ENCODE measurements at regions not wholly inside any gene's neighbourhood (a gene's known extent, or its start where the extent isn't known, plus 50 kb on each side); places are given as distances from the start of the nearest gene placed in this dataset.
"Not testable (repeated sequence)": the region's sequence is repeated elsewhere in the genome, so short reads cannot be mapped to it uniquely, and the experiment has no call there.

GRCh38 chr7:41436139-41436538 is 266.8 kb downstream of the INHBA start:
- Mint-ChIP-seq H3K36me3 (no peaks in the 10 kb centered on the region), H3K27me3 (no peaks in the 10 kb centered on the region), H3K4me1 (no peaks in the 10 kb centered on the region), H3K9me3 (ENCODE audit: low read depth) (peaks cover 20% of the 10 kb centered on the region), H3K27ac (no peak overlapping the region), H3K4me3 (no peak overlapping the region)
- DNase-seq (no peak), ATAC-seq (no peak)
- CTCF ChIA-PET, result no interaction called here

DNA sequence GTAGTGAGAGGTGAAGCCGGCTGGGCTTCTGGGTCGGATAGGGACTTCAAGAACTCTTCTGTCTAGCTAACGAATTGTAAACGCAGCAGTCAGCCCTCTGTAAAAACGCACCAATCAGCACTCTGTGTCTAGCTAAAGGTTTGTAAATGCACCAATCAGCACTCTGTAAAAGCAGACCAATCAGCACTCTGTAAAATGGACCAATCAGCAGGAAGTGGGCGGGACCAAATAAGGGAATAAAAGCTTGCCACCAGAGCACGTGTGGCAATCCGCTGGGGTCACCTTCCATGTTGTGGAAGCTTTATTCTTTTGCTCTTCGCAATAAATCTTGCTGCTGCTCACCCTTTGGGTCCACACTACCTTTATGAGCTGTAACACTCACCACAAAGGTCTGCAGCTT is 267.9 kb downstream of the INHBA start:
- H3K36me3 Mint-ChIP-seq, H3K27me3 Mint-ChIP-seq, H3K27ac Mint-ChIP-seq, ATAC-seq, H3K4me3 Mint-ChIP-seq, H3K4me1 Mint-ChIP-seq, DNase-seq, CTCF ChIA-PET: not testable (repeated sequence)
- H3K9me3 Mint-ChIP-seq (ENCODE audit: low read depth), result peaks cover 16% of the 10 kb centered on the region

DNA sequence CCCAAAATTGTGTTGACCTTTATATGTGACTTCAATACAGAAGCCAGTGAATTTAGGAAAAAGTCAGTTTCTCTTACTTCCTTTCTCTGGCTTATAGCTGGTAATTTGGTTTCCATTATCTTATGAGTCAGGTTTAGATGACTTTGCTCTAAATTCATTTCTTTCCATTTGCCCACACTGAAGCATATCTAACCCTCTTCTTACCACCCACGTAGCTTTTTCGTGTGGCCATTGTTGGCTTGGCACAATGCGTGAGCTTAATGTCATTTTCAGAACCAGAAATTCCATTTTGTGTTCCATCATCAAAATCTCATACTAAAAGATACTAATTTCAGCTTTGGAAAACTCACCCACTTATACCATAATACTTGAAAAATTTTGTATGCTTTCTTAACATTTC is 271.2 kb downstream of the INHBA start:
- no peak overlapping the region for H3K27ac Mint-ChIP-seq
- H3K9me3 Mint-ChIP-seq (ENCODE audit: low read depth), result peaks cover 19% of the 10 kb centered on the region
- DNase-seq, result no peak
- H3K4me1 Mint-ChIP-seq, result no peaks in the 10 kb centered on the region
- no peak overlapping the region for H3K4me3 Mint-ChIP-seq
- ATAC-seq, result no peak
- no peaks in the 10 kb centered on the region for H3K27me3 Mint-ChIP-seq
- CTCF ChIA-PET, result interaction anchor here (0.6 to 1.0 kb wide), 2 partner anchors 10 to 532 kb away, joined by 3 to 4 read pairs; no protein-coding TSS in a partner anchor
- H3K36me3 Mint-ChIP-seq, result no peaks in the 10 kb centered on the region

GRCh38 chr7:41428381-41428780 is 274.5 kb downstream of the INHBA start:
- H3K9me3 Mint-ChIP-seq (ENCODE audit: low read depth), result peaks cover 9% of the 10 kb centered on the region
- DNase-seq, result no peak
- H3K27me3 Mint-ChIP-seq, result no peaks in the 10 kb centered on the region
- H3K4me1 Mint-ChIP-seq, result no peaks in the 10 kb centered on the region
- no peak for ATAC-seq
- CTCF ChIA-PET, result no interaction called here
- H3K27ac Mint-ChIP-seq, result no peak overlapping the region
- H3K4me3 Mint-ChIP-seq, result no peak overlapping the region
- H3K36me3 Mint-ChIP-seq, result no peaks in the 10 kb centered on the region

DNA sequence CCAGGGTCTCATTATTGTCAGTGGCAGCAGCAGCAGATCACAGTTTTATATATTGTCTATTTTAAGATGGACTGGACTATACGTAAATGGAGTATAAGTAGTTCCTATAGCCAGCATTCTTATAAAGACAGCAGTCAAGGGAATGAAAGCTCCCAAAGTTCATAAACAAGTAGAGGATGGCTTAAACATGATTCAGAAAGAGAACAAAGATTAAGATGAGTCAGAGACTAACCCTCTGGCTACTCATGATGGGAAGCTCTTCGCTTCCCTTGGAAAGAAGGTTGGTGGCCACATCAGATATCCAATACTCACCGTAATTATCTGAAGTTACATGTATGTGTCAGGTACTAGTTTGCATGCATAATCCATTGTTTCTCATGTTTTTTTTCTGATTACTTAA is 277.0 kb downstream of the INHBA start:
- CTCF ChIA-PET, result no interaction called here
- Mint-ChIP-seq H3K27ac (no peak overlapping the region), H3K36me3 (no peaks in the 10 kb centered on the region), H3K9me3 (ENCODE audit: low read depth) (peaks cover 4% of the 10 kb centered on the region), H3K4me1 (no peaks in the 10 kb centered on the region), H3K4me3 (no peak overlapping the region), H3K27me3 (no peaks in the 10 kb centered on the region)
- ATAC-seq (no peak), DNase-seq (no peak)

DNA sequence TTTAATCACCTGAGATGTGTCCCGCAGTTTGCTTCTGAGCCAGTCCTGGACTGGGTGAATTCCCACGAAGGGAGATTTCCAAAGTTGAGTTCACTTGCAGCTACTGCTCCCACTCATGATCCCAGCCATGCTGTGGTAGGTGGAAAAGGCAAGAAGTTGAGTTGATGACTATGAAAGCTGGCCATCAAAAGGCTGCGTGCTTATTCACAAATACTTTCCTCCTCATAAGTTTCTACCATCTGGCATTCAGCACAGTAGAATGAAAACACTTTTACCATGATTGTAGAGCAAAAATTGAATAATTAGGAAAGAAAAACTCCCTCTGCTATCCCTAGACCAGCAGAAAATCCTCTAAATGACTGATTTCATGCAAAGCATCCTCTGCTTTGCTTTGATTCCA is 281.8 kb downstream of the INHBA start:
- DNase-seq (no peak), ATAC-seq (no peak)
- H3K9me3 Mint-ChIP-seq (ENCODE audit: low read depth), result peaks cover 6% of the 10 kb centered on the region
- H3K36me3 Mint-ChIP-seq, result no peaks in the 10 kb centered on the region
- CTCF ChIA-PET, result no interaction called here
- H3K4me3 Mint-ChIP-seq, result no peak overlapping the region
- H3K4me1 Mint-ChIP-seq, result no peaks in the 10 kb centered on the region
- H3K27me3 Mint-ChIP-seq, result no peaks in the 10 kb centered on the region
- H3K27ac Mint-ChIP-seq, result no peak overlapping the region

GRCh38 chr7:41420421-41420820 is 282.5 kb downstream of the INHBA start:
- Mint-ChIP-seq H3K27me3 (no peaks in the 10 kb centered on the region), H3K36me3 (no peaks in the 10 kb centered on the region), H3K9me3 (ENCODE audit: low read depth) (peaks cover 6% of the 10 kb centered on the region), H3K27ac (no peak overlapping the region), H3K4me3 (no peak overlapping the region), H3K4me1 (no peaks in the 10 kb centered on the region)
- ATAC-seq (no peak), DNase-seq (no peak)
- CTCF ChIA-PET, result no interaction called here

GRCh38 chr7:41418337-41418736 is 284.6 kb downstream of the INHBA start:
- Mint-ChIP-seq H3K27me3 (no peaks in the 10 kb centered on the region), H3K27ac (no peak overlapping the region), H3K4me3 (no peak overlapping the region), H3K36me3 (no peaks in the 10 kb centered on the region), H3K9me3 (ENCODE audit: low read depth) (peaks cover 9% of the 10 kb centered on the region), H3K4me1 (no peaks in the 10 kb centered on the region)
- no peak for DNase-seq
- no peak for ATAC-seq
- CTCF ChIA-PET, result no interaction called here

DNA sequence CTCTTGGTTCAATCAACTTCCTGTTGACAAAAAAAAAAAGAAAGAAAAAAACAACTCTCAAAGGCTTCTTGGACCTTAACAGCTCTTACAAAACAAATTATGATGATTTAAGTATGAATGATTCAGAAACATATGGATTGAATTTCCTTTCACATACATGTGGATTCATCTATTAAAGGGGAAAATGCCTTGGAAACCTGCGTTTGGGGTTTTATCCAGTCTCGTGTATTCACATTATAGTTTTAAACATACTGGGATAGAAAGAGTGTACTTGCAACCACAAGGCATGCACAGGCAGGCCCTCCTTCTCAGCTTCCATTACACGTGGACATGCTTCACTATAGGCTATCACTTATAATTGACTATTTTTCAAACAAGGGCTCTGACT is 286.7 kb downstream of the INHBA start:
- CTCF ChIA-PET, result no interaction called here
- ATAC-seq (no peak), DNase-seq (no peak)
- Mint-ChIP-seq H3K27me3 (no peaks in the 10 kb centered on the region), H3K9me3 (ENCODE audit: low read depth) (peaks cover 16% of the 10 kb centered on the region), H3K4me1 (no peaks in the 10 kb centered on the region), H3K36me3 (no peaks in the 10 kb centered on the region), H3K27ac (no peak overlapping the region), H3K4me3 (no peak overlapping the region)

DNA sequence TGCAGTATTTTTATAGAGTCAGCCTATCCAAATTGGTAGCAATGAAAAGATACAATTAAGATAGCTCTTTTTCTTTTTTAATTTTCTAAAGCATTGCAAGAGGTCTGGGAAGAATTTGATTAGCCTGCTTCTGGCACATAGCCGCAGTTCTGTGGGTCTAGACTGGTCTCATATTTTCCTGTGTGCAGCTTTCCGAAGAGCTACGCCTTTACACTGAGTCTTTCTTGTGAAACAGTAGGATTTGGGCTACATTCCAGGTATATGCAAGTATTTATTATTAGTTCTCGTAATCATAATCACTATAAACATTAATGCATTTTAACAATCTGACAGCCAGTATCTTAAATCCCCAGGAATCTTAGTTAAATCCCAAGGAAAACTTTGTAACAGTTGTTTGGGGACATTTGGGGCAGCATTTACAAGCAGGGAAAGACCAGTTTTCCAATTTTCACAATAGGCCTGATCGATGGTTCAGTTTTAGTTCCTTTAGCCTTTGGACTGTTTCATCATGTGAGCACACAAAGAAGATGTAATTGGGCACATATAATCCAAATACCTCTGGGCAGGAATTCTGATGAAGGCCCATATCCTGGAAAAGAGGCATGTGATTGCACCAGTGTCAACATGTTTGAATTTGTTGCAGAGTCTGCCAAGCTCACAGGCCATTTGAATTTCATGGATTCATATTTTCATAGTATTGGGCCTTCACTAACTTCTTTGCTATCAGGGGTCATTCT is 287.3 kb downstream of the INHBA start:
- Mint-ChIP-seq H3K9me3 (ENCODE audit: low read depth) (peaks cover 16% of the 10 kb centered on the region), H3K36me3 (no peaks in the 10 kb centered on the region), H3K27ac (no peak overlapping the region), H3K27me3 (no peaks in the 10 kb centered on the region), H3K4me3 (no peak overlapping the region), H3K4me1 (no peaks in the 10 kb centered on the region)
- CTCF ChIA-PET, result no interaction called here
- DNase-seq (no peak), ATAC-seq (no peak)

DNA sequence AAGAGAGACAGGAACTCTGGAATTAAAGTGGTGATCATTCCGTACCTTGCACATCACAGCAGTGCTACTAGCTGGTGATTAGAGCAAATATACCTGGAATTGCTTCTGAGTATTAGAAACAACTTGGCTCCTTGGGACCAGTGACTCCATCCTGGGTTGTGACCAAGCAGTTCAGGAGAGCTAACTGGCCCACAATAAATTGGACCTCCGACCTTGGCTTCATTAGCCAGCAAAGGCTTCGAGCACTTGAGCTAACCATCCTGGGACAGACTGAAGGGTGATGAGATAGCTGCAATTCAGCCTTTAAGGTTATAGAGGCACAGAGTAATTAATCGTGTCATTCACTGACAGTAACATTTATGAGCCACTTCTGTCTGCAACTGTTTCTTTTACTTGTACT is 287.8 kb downstream of the INHBA start:
- Mint-ChIP-seq H3K36me3 (no peaks in the 10 kb centered on the region), H3K4me3 (no peak overlapping the region), H3K27ac (no peak overlapping the region), H3K9me3 (ENCODE audit: low read depth) (peaks cover 16% of the 10 kb centered on the region), H3K4me1 (no peaks in the 10 kb centered on the region), H3K27me3 (no peaks in the 10 kb centered on the region)
- DNase-seq, result no peak
- CTCF ChIA-PET, result no interaction called here
- no peak for ATAC-seq

DNA sequence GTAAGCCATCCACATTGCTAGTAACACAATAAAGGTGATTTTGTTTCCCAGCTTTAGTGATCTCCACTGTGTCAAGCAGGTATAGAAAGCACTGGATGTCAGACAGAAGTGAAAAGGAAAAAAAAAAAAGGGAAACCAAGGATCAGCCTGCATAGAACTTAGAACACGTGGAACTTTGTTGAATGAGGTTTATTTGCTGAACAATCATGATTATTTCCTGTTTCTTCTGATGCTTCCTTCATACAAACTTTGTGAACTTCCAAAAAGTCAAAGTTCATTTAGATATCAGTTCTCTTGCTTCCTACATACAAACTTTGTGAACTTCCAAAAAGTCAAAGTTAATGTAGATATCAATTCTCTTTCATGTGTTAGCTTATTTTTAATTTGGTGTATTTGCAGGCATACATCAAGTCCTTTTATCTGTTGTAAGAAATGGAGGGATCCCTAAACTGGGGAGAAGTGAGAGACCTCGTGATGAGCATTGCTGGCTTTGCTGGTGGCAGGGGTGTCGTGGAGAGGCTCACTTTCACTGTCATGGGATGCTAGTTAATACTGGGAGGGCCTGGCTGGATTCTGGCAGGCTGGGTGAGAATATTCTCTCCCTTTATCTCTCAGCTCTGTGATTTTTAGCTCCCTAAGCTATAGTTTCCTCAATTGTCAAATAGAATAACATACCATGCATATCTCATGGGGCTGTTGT is 298.4 kb downstream of the INHBA start:
- no peak overlapping the region for H3K4me3 Mint-ChIP-seq
- H3K27ac Mint-ChIP-seq, result no peak overlapping the region
- CTCF ChIA-PET, result no interaction called here
- no peaks in the 10 kb centered on the region for H3K36me3 Mint-ChIP-seq
- no peak for DNase-seq
- ATAC-seq, result no peak
- H3K27me3 Mint-ChIP-seq, result no peaks in the 10 kb centered on the region
- no peaks in the 10 kb centered on the region for H3K4me1 Mint-ChIP-seq
- H3K9me3 Mint-ChIP-seq (ENCODE audit: low read depth), result peaks cover 9% of the 10 kb centered on the region

DNA sequence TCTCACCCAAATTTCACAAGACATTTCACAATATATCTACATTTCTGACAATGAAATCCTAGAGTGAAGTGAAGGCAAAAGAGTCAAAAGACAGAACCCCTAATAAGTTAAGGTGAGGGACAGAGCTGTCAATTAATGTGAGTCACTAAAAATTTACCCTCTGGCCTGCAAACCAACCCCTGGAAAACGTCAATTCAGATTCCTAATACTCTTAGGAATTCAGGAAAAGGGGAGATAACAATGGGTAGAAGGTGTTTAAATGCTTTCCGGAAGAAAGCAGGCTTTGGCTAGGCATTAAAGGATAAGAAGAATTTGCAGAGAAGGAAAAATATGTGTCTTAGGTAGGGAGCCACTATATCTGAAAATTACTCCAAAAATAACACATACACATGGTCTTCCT is 299.6 kb downstream of the INHBA start:
- peaks cover 12% of the 10 kb centered on the region for H3K9me3 Mint-ChIP-seq (ENCODE audit: low read depth)
- no peaks in the 10 kb centered on the region for H3K36me3 Mint-ChIP-seq
- H3K4me3 Mint-ChIP-seq, result no peak overlapping the region
- H3K27me3 Mint-ChIP-seq, result no peaks in the 10 kb centered on the region
- no peak for DNase-seq
- CTCF ChIA-PET, result no interaction called here
- ATAC-seq, result no peak
- no peaks in the 10 kb centered on the region for H3K4me1 Mint-ChIP-seq
- H3K27ac Mint-ChIP-seq, result no peak overlapping the region

DNA sequence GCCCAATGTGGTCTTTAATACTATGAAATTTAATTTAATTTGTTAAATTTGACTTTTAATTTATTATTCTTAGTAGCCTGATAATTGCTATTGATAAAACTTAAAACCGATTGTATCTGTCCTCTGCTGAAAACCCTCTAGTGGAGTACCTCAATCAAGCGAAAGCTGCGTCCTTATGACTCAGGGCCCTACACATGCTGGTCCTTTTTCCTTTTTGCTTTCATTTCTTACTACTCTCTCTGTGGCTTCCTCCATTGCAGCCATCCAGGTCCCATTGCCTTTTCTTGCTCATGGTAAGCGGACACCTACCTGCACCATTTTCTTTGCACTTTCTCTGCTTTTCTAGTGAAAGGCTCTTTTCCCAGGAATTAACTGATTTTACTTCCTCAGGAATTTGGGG is 301.1 kb downstream of the INHBA start:
- ATAC-seq, result no peak
- CTCF ChIA-PET, result no interaction called here
- peaks cover 9% of the 10 kb centered on the region for H3K9me3 Mint-ChIP-seq (ENCODE audit: low read depth)

More for the DNA sequence above, 301.1 kb downstream of the INHBA start:
- no peak overlapping the region for H3K4me3 Mint-ChIP-seq
- no peaks in the 10 kb centered on the region for H3K4me1 Mint-ChIP-seq
- no peaks in the 10 kb centered on the region for H3K27me3 Mint-ChIP-seq
- H3K36me3 Mint-ChIP-seq, result no peaks in the 10 kb centered on the region
- no peak overlapping the region for H3K27ac Mint-ChIP-seq
- no peak for DNase-seq

Data from activated CD8-positive, alpha-beta memory T cell treated with anti-CD3 and anti-CD28 coated beads, Interleukin-2, amount 10 ng/mL, durations not matched to agents 7 days and 5 days (primary cell).